ENCODE measurements at regions not wholly inside any gene's neighbourhood (a gene's known extent, or its start where the extent isn't known, plus 50 kb on each side); places are given as distances from the start of the nearest gene placed in this dataset.

GRCh38 chr20:39571171-39571570 lies 609.0 kb downstream of the DHX35 start:
- Histone ChIP-seq H3K4me3 (no peak overlapping the region), H3K36me3 (ENCODE audit: low read depth) (no peaks in the 10 kb centered on the region), H3K4me1 (ENCODE audit: low read depth) (no peaks in the 10 kb centered on the region), H3K9me3 (no peaks in the 10 kb centered on the region)
- no peak for TF ChIP-seq CTCF (IDR thresholded peaks at IDR 0.05)
- DNase-seq (no peak), ATAC-seq (no peak)
- intact Hi-C loops (cut with DNase I, micrococcal nuclease), result no loop called here

GRCh38 chr20:39568109-39568508 lies 606.0 kb downstream of the DHX35 start:
- Histone ChIP-seq H3K9me3 (no peaks in the 10 kb centered on the region), H3K4me1 (ENCODE audit: low read depth) (no peaks in the 10 kb centered on the region), H3K36me3 (ENCODE audit: low read depth) (no peaks in the 10 kb centered on the region), H3K4me3 (no peak overlapping the region)
- no peak for DNase-seq
- intact Hi-C loops (cut with DNase I, micrococcal nuclease), result no loop called here
- TF ChIP-seq CTCF (IDR thresholded peaks at IDR 0.05), result no peak
- ATAC-seq, result no peak

GRCh38 chr20:39563349-39563748 lies 601.2 kb downstream of the DHX35 start:
- H3K36me3 ChIP-seq (ENCODE audit: low read depth), result no peaks in the 10 kb centered on the region
- intact Hi-C loops (cut with DNase I, micrococcal nuclease), result no loop called here
- H3K4me3 ChIP-seq, result no peak overlapping the region
- DNase-seq (no peak), ATAC-seq (no peak)
- H3K9me3 ChIP-seq, result no peaks in the 10 kb centered on the region
- TF ChIP-seq CTCF (IDR thresholded peaks at IDR 0.05), result no peak
- H3K4me1 ChIP-seq (ENCODE audit: low read depth), result no peaks in the 10 kb centered on the region

- no peaks in the 10 kb centered on the region for H3K36me3 ChIP-seq (ENCODE audit: low read depth)
- intact Hi-C loops (cut with DNase I, micrococcal nuclease), result no loop called here
- no peak for TF ChIP-seq CTCF (IDR thresholded peaks at IDR 0.05)
- no peak overlapping the region for H3K4me3 ChIP-seq
- H3K4me1 ChIP-seq (ENCODE audit: low read depth), result no peaks in the 10 kb centered on the region
- ATAC-seq, result no peak
- H3K9me3 ChIP-seq, result no peaks in the 10 kb centered on the region
- no peak for DNase-seq
Observed at GRCh38 chr20:39554341-39554740, 592.2 kb downstream of the DHX35 start.

- Histone ChIP-seq H3K9me3 (no peaks in the 10 kb centered on the region), H3K36me3 (ENCODE audit: low read depth) (no peaks in the 10 kb centered on the region), H3K4me3 (no peak overlapping the region), H3K4me1 (ENCODE audit: low read depth) (no peaks in the 10 kb centered on the region)
- DNase-seq, result no peak
- intact Hi-C loops (cut with DNase I, micrococcal nuclease), result no loop called here
- TF ChIP-seq CTCF (IDR thresholded peaks at IDR 0.05), result no peak
- ATAC-seq, result no peak
Observed at GRCh38 chr20:39553120-39553519, 591.0 kb downstream of the DHX35 start.

- no peaks in the 10 kb centered on the region for H3K36me3 ChIP-seq (ENCODE audit: low read depth)
- DNase-seq (no peak), ATAC-seq (no peak)
- no peak for TF ChIP-seq CTCF (IDR thresholded peaks at IDR 0.05)
- intact Hi-C loops (cut with DNase I, micrococcal nuclease), result no loop called here
- H3K4me3 ChIP-seq, result no peak overlapping the region
- no peaks in the 10 kb centered on the region for H3K9me3 ChIP-seq
- H3K4me1 ChIP-seq (ENCODE audit: low read depth), result no peaks in the 10 kb centered on the region
Observed at GRCh38 chr20:39549733-39550132, 587.6 kb downstream of the DHX35 start.
